ENCODE measurements at regions not wholly inside any gene's neighbourhood (a gene's known extent, or its start where the extent isn't known, plus 50 kb on each side); places are given as distances from the start of the nearest gene placed in this dataset.

DNA sequence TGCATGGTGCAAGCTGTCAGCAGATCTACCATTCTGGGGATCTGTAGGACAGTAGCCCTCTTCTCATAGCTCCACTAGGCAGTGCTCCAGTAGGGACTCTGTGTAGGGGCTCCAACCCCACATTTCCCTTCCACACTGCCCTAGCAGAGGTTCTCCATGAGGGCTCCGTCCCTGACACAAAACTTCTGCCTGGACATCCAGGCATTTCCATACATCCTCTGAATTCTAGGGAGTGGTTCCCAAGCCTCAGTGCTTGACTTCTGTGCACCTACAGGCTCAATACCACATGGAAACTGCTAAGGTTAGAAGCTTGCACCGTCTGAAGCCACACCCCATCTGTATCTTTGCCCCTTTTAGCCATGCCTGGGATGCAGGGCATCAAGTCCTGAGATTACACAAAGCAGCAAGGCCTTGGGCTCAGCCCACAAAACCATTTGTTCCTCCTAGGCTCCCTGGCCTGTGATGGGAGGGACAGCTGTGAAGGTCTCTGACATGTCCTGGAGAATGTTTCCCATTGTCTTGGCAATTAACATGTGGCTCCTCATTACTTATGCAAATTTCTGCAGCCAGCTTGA, 117.0 kb upstream of the NFIA start:
- TF ChIP-seq, protein P1, sequence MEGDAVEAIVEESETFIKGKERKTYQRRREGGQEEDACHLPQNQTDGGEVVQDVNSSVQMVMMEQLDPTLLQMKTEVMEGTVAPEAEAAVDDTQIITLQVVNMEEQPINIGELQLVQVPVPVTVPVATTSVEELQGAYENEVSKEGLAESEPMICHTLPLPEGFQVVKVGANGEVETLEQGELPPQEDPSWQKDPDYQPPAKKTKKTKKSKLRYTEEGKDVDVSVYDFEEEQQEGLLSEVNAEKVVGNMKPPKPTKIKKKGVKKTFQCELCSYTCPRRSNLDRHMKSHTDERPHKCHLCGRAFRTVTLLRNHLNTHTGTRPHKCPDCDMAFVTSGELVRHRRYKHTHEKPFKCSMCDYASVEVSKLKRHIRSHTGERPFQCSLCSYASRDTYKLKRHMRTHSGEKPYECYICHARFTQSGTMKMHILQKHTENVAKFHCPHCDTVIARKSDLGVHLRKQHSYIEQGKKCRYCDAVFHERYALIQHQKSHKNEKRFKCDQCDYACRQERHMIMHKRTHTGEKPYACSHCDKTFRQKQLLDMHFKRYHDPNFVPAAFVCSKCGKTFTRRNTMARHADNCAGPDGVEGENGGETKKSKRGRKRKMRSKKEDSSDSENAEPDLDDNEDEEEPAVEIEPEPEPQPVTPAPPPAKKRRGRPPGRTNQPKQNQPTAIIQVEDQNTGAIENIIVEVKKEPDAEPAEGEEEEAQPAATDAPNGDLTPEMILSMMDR (IDR thresholded peaks at IDR 0.05; ENCODE audit: low read depth, low read length), result no peak
- TF ChIP-seq EZH2phosphoT487 (IDR thresholded peaks at IDR 0.05; ENCODE audit: low read depth), result no peak

Data from OCI-LY3 (cell line).